ENCODE measurements at regions not wholly inside any gene's neighbourhood (a gene's known extent, or its start where the extent isn't known, plus 50 kb on each side); places are given as distances from the start of the nearest gene placed in this dataset.

- Histone ChIP-seq H3K56ac (ENCODE audit: extremely low read depth, insufficient read depth, low read length) (no peak overlapping the region), H3K23ac (ENCODE audit: low read depth, low read length) (no peak overlapping the region), H2AK9ac (replicated peaks; ENCODE audit: low read depth, low read length, poor library complexity) (no peak overlapping the region), H3K36me3 (ENCODE audit: control insufficient read depth, insufficient read depth, low read length) (no peaks in the 10 kb centered on the region), H3K79me1 (ENCODE audit: low read depth in 1 of 2, low read length in 2 of 2) (no peaks in the 10 kb centered on the region), H3K27ac (ENCODE audit: insufficient read depth, low read length) (no peak overlapping the region), H2BK15ac (ENCODE audit: low read depth, low read length) (no peak overlapping the region), H4K8ac (ENCODE audit: low read depth in 2 of 2, low read length in 2 of 2) (no peak overlapping the region), H3K4me1 (ENCODE audit: control insufficient read depth, insufficient read depth, low read length) (no peaks in the 10 kb centered on the region), H3K9ac (ENCODE audit: low read depth, low read length) (no peak overlapping the region), H3K9me1 (ENCODE audit: insufficient read depth, low read length) (no peaks in the 10 kb centered on the region), H3K18ac (ENCODE audit: low read depth, low read length) (no peak overlapping the region), H3K4ac (ENCODE audit: low read depth, low read length) (no peak overlapping the region), H4K20me1 (ENCODE audit: insufficient read depth, low read length) (no peaks in the 10 kb centered on the region), H2BK120ac (ENCODE audit: low read depth, low read length) (no peak overlapping the region), H3K27me3 (ENCODE audit: control insufficient read depth, insufficient read depth, low read length) (no peaks in the 10 kb centered on the region), H2AFZ (replicated peaks; ENCODE audit: low read length, poor library complexity) (no peak overlapping the region), H4K91ac (ENCODE audit: insufficient read depth, low read depth, low read length) (no peak overlapping the region), H3K4me3 (ENCODE audit: insufficient read depth, low read depth, low read length) (no peak overlapping the region), H2BK20ac (ENCODE audit: low read depth, low read length) (no peak overlapping the region), H3K14ac (replicated peaks; ENCODE audit: low read depth, low read length) (no peak overlapping the region), H2BK5ac (ENCODE audit: low read depth, low read length, poor library complexity, severe bottlenecking) (no peak overlapping the region), H3K4me2 (ENCODE audit: low read depth, low read length) (no peak overlapping the region), H3K9me3 (ENCODE audit: control insufficient read depth, insufficient read depth, low read length) (peaks cover 2% of the 10 kb centered on the region; the same call in 1 of the 2 replicates), H2AK5ac (ENCODE audit: low read depth, low read length) (no peak overlapping the region), H4K5ac (ENCODE audit: low read depth, low read length) (no peak overlapping the region)
- in situ Hi-C loops (cut with MboI; ENCODE audit: low sequenced_read_pairs) (no loop called here), dilution Hi-C loops (cut with HindIII; ENCODE audit: low sequenced_read_pairs, unreplicated experiment) (no loop called here), intact Hi-C loops (cut with micrococcal nuclease) (no loop called here)
- ChIA-PET POLR2A (ENCODE audit: unreplicated experiment) (no interaction called here), CTCF (no interaction called here)
- ATAC-seq (ENCODE audit: low read depth) (no peak), DNase-seq (no peak)
- TF ChIP-seq MAZ (IDR thresholded peaks at IDR 0.05; ENCODE audit: borderline replicate concordance, low read depth, low read length) (no peak), CHD1 (IDR thresholded peaks at IDR 0.05; ENCODE audit: low read depth, low read length) (no peak), RCOR1 (IDR thresholded peaks at IDR 0.05; ENCODE audit: insufficient replicate concordance, low read length) (no peak), MAFK (IDR thresholded peaks at IDR 0.05; ENCODE audit: low read depth, low read length) (no peak), MXI1 (IDR thresholded peaks at IDR 0.05; ENCODE audit: borderline replicate concordance, low read depth, low read length) (no peak), RAD21 (IDR thresholded peaks at IDR 0.05; ENCODE audit: low read length) (no peak), FOS (IDR thresholded peaks at IDR 0.05; ENCODE audit: low read depth, low read length) (no peak), CEBPB (IDR thresholded peaks at IDR 0.05; ENCODE audit: low read depth, low read length) (no peak), USF2 (IDR thresholded peaks at IDR 0.05; ENCODE audit: low read depth, low read length) (no peak), SMC3 (IDR thresholded peaks at IDR 0.05; ENCODE audit: low read depth, low read length) (no peak), NFE2L2 (IDR thresholded peaks at IDR 0.05; ENCODE audit: low read depth, low read length) (no peak), CTCF (conservative IDR thresholded peaks at IDR 0.05; ENCODE audit: low read depth, low read length) (no peak), BHLHE40 (IDR thresholded peaks at IDR 0.05; ENCODE audit: low read depth, low read length) (no peak), RFX5 (IDR thresholded peaks at IDR 0.05; ENCODE audit: low read depth, low read length) (no peak), ELK1 (IDR thresholded peaks at IDR 0.05; ENCODE audit: borderline replicate concordance, low read depth, low read length) (no peak), POLR2A (IDR thresholded peaks at IDR 0.05; ENCODE audit: low read depth, low read length) (no peak)
- WGBS, 2 experiments (ENCODE audit: extremely low coverage in 2 of 2, insufficient read length in 1 of 2), result no CpG with 5 or more reads among the region's 2 CpGs
- BruUV-seq (replicated peaks), result no TSS peak
These were observed 194.3 kb downstream of the AEBP2 start for GRCh38 chr12:19633641-19634040.
